ENCODE measurements at regions not wholly inside any gene's neighbourhood (a gene's known extent, or its start where the extent isn't known, plus 50 kb on each side); places are given as distances from the start of the nearest gene placed in this dataset.

- CTCF ChIA-PET: no interaction called here
- no peak overlapping the region for H3K4me3 ChIP-seq (ENCODE audit: low read depth, low read length)
- POLR2A ChIA-PET: no interaction called here
- H3K36me3 ChIP-seq (ENCODE audit: control insufficient read depth in 2 of 2, insufficient read depth in 1 of 2, low read length in 2 of 2): no peaks in the 10 kb centered on the region
- H3K27ac ChIP-seq (ENCODE audit: extremely low read depth, low read depth, low read length): no peak overlapping the region
- no peak for TF ChIP-seq ZEB2 (tag by site-specific recombination; IDR thresholded peaks at IDR 0.05)
- TF ChIP-seq SALL2 (tag by site-specific recombination; IDR thresholded peaks at IDR 0.05; ENCODE audit: borderline replicate concordance): no peak
- TF ChIP-seq ZNF184 (tag by site-specific recombination; IDR thresholded peaks at IDR 0.05): no peak
- no peak for TF ChIP-seq ZNF248 (tag by site-specific recombination; IDR thresholded peaks at IDR 0.05)
- no peak for TF ChIP-seq ZNF354C (tag by site-specific recombination; IDR thresholded peaks at IDR 0.05; ENCODE audit: borderline replicate concordance, low read depth)
- no peak for TF ChIP-seq ZNF501 (tag by site-specific recombination; IDR thresholded peaks at IDR 0.05)
- no peak for TF ChIP-seq ZNF521 (tag by site-specific recombination; IDR thresholded peaks at IDR 0.05)
- TF ChIP-seq ZNF335 (tag by site-specific recombination; conservative IDR thresholded peaks at IDR 0.05): no peak
- peaks cover 3% of the 10 kb centered on the region; the same call in 1 of the 2 replicates for H3K4me1 ChIP-seq (ENCODE audit: control insufficient read depth, insufficient read depth, low read length)
- H3K9me3 ChIP-seq (ENCODE audit: control insufficient read depth, insufficient read depth, low read depth, low read length): no peaks in the 10 kb centered on the region
Observed at GRCh38 chr3:24828551-24828950, 333.9 kb upstream of the THRB start.

GRCh38 chr3:24829011-24829581 is 334.4 kb upstream of the THRB start:
- Histone ChIP-seq H3K9me3 (ENCODE audit: control insufficient read depth, insufficient read depth, low read depth, low read length) (no peaks in the 10 kb centered on the region), H3K27ac (ENCODE audit: extremely low read depth, low read depth, low read length) (no peak overlapping the region), H3K4me1 (ENCODE audit: control insufficient read depth, insufficient read depth, low read length) (peaks cover 3% of the 10 kb centered on the region; the same call in 1 of the 2 replicates), H3K4me3 (ENCODE audit: low read depth, low read length) (peak overlapping the region; percentile 60), H3K36me3 (ENCODE audit: control insufficient read depth in 2 of 2, insufficient read depth in 1 of 2, low read length in 2 of 2) (no peaks in the 10 kb centered on the region)
- POLR2A ChIA-PET: interaction anchor here (0.6 kb wide), 1 partner anchor 154 kb away, joined by 3 read pairs; no protein-coding TSS in a partner anchor
- CTCF ChIA-PET: no interaction called here
- TF ChIP-seq SP3 (tag by site-specific recombination; IDR thresholded peaks at IDR 0.05) (peak; percentile 26), ZNF701 (tag by site-specific recombination; IDR thresholded peaks at IDR 0.05) (no peak), ZNF473 (tag by site-specific recombination; IDR thresholded peaks at IDR 0.05) (no peak), ZBTB49 (tag by site-specific recombination; IDR thresholded peaks at IDR 0.05; ENCODE audit: low read depth) (no peak), ZNF600 (tag by site-specific recombination; IDR thresholded peaks at IDR 0.05) (peak; percentile 46; the same call in 1 of the 2 replicates), ZFP41 (tag by site-specific recombination; IDR thresholded peaks at IDR 0.05; ENCODE audit: borderline replicate concordance) (no peak), ZNF514 (tag by site-specific recombination; IDR thresholded peaks at IDR 0.05) (no peak), ZNF561 (tag by site-specific recombination; IDR thresholded peaks at IDR 0.05; ENCODE audit: borderline replicate concordance) (peak; percentile 46; the same call in 1 of the 2 replicates), MZF1 (tag by site-specific recombination; IDR thresholded peaks at IDR 0.05; ENCODE audit: borderline replicate concordance) (no peak), ZNF280D (tag by site-specific recombination; IDR thresholded peaks at IDR 0.05) (no peak), ZNF426 (tag by site-specific recombination; IDR thresholded peaks at IDR 0.05) (no peak), ZNF350 (tag by site-specific recombination; IDR thresholded peaks at IDR 0.05) (no peak), BCL6B (tag by site-specific recombination; IDR thresholded peaks at IDR 0.05) (no peak), ZNF112 (tag by site-specific recombination; IDR thresholded peaks at IDR 0.05) (no peak), OSR2 (tag by site-specific recombination; IDR thresholded peaks at IDR 0.05) (peak; percentile 80), ZNF548 (tag by site-specific recombination; IDR thresholded peaks at IDR 0.05) (no peak), ZSCAN4 (tag by site-specific recombination; IDR thresholded peaks at IDR 0.05) (no peak), ZNF341 (tag by site-specific recombination; IDR thresholded peaks at IDR 0.05; ENCODE audit: low read depth) (peak; percentile 38; the same call in 1 of the 2 replicates), PBX3 (CRISPR knock-in tag; IDR thresholded peaks at IDR 0.05) (no peak)

All from HEK293 (cell line).